NCI-H2227 treated with DMSO at 0.1 percent for 48 hours (cell line): ENCODE measurements at regions not wholly inside any gene's neighbourhood (a gene's known extent, or its start where the extent isn't known, plus 50 kb on each side); places are given as distances from the start of the nearest gene placed in this dataset.

Experiments
- DNase-seq: peaks from one replicate; lab custom pipeline; 2025; lab: John Stamatoyannopoulos, UW

DNA sequence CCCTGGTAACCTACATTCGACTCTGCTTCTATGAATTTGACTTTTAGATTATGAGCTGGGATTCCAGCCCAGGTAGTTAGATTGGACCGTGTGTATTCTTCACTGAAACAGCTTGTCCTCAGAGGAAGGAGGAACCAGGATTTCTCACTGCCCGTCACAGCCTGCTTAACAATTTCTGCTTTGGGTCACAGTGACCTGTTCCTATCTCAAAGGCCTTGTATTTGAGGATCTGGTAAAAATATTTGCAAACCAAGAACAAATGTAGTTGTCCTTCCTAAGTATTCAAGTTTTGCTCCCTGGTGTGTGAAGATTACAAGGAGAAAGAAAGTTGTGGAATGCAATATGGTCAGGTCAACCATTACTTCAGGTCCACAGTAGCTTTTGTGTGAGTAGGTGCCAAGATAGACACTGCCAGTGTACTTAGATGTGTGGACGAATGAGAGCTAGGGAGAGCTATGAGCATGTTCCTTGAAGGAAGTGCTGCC lies 55.1 kb downstream of the KIF4B start:
- DNase-seq = no peak

DNA sequence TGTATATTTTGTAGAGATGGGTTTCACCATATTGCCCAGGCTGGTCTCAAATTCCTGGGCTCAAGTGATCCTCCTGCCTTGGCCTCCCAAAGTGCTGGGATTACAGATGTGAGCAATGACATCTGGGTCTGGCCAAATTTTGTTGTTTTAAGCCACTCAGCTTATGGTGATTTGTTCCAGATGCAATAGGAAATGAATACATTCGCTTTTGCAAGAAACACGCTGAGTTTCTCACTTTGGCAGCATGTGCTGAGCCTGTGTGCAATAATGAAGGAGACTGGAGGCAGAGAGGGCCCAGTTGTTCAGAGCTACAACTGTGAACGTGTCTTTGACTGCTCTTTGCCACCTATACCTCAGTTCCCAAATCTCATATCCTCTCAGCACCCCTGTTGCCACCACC lies 56.4 kb downstream of the KIF4B start:
- no peak for DNase-seq

DNA sequence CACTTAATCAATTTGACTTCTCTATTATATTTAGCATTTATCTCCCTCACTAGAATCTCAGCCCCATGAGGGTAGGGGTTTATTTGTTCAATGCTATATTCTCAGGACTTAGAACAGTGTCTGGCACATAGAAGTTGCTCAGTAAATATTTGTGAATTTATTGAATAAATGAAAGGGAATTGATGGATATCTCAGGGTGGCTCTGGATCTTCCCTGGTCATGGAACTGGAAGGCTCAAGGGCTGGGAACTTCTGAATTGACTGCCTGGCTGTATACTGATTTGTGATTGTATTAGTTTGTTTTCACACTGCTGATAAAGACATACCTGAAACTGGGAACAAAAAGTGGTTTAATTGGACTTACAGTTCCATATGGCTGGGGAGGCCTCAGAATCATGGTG lies 57.2 kb downstream of the KIF4B start:
- DNase-seq = no peak

DNA sequence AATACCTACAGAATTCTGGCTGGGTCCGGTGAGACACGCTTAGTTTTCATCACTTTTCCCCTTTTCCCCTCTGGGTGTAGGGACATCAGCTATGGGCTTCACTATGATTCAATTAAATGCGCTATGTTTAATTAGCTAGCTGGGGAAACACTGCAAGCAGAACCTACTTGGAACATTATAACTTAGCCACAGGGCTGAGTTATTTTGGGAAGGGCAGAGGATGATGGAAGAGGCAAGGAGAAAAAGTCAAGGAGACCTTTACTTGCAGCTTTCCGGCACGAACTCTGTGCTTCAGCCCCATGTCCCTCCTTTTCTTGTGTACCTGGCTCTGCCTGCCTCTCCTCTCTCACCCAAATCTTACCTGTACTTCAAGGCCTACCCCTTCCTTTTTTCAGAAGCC lies 62.8 kb downstream of the KIF4B start:
- no peak for DNase-seq

DNA sequence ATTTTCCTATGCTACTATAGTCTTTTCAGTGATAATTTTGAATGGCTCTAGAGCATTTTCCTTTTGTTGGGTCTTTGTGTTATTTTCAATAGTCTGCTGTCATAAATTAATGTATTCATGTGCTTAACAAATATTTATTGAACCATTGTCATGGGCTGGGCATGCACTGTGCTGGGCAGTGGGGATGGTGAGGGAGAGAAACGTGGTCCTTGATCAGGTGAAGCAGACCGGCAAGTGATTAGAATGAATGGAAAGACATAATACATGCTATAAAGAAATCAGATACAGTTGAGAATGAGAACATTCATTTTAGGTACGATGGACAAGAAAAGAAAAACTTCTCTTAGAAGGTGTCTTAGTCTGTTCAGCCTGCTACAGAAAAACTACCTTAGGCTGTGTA lies 66.1 kb downstream of the KIF4B start:
- DNase-seq = no peak

DNA sequence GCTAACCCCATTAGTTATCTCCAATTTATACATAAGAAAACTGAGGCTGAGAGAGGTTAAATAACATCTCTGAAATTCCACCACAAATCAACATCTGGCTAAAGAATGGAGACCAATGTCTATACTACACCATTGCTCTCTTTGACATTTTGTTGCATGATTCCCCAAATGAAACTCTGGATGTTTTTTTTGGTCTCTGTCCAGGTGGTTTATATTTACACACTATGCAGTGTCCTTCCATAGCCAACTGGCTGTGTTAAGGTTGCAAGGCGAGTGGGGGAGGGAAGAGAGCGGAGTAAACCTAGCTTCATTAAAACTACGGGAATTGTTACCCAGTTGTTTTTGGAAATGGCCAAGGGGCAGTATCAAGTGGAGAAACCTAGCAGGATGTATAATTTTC lies 67.2 kb downstream of the KIF4B start:
- DNase-seq = no peak

DNA sequence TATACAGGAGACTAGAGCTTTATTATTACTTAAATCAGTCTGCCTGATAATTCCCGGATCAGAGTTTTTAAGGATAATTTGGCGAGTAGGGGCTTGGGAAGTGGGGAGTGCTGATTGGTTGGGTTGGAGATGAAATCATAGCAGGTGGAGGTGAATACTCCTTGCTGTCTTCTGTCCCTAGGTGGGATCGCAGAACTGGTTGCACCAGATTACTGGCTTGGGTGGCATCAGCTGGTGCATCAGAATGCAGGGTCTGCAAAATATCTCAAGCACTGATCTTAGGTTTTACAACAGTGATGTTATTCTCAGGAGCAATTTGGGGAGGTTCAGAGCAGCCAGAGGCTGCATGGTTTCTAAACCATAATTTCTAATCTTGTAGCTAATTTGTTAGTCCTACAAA lies 68.1 kb downstream of the KIF4B start:
- DNase-seq = no peak

DNA sequence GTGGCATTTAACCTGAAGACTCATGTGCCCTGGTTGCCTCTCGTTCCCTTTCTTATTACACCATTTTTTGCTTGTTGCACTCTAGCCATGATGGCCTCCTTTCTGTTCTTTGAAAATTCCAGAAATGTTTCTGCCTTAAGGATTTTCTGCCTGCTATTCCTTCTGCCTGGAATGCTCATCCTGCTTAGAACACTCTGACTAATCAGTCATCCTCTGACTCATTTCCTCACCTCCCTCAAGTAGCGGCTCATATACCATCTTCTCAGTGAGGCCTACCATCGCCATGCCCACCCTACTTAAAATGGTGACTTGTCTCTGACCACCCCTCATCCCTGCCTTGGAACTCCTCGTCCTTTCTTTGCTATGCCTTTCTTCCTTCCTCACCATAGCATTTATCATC lies 68.8 kb downstream of the KIF4B start:
- DNase-seq = no peak

DNA sequence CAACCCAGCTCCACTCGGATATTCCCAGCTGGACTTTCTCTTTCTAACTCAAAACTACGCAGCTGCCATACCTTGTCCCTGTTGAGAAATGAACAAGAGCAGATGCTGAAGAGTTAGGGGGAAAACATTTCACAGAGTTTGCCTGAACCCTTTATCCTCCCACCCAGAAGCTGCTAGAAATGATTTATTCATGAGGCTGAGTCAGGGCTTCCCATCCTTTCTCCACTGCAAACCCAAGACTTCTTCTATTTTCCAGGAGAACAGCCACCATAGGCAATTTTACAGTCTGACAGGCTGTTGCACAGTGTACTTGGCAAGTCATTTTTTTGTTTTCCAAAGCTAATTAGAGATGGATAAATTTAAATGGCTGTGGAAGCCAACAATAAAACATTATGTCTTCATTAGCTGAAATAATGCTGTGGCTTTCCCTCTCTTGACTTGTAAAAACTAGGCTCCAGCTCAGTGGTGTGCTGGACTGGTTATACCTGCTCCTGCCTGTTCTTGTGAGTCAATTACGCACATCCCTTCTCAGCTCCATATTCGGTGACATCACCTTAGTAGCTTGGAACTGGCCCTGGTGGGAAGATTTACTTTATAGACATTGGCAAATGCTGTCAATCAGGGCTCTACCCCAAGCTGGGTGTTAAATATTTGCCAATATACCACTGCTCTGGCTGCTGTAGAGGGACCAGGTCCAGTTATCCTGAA lies 71.9 kb downstream of the KIF4B start:
- no peak for DNase-seq

DNA sequence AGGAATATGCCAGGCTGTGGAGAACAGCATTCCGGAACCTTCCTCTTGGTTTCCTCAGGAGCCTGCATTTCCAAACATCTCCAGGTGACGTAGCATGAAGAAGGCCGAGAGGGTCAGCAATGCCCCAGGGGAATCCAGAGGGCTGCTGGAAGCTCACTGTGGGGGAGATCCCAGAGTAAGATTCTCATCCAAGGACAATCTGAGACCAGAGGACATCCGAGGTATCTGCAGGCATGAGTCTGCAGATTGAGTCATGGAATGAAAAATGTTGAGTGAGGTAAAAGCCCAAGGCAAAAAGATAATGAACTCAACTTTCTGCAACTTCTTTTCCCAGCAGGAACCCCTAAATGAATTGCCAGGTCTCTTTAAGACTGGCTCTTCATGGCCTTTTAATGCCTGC lies 73.5 kb downstream of the KIF4B start:
- no peak for DNase-seq

DNA sequence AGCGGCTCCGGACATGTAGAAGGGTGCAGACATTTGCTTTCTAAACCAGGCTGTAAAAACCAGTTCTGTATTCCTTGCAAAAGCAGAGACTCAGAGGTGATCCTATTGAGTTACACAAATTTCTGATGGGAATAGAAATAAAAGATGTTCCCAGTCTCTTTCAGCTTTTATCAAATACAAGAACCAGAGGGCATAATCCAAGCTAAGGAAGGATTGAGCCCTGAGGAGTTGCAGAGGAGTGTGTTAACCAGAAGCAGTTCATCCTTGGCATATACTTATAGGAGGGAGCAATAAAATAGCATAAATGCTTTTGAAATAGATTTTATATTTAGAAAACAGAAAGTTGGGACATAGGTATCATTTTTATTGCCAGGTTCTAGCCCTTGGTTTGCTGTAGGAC lies 75.3 kb downstream of the KIF4B start:
- DNase-seq = no peak

DNA sequence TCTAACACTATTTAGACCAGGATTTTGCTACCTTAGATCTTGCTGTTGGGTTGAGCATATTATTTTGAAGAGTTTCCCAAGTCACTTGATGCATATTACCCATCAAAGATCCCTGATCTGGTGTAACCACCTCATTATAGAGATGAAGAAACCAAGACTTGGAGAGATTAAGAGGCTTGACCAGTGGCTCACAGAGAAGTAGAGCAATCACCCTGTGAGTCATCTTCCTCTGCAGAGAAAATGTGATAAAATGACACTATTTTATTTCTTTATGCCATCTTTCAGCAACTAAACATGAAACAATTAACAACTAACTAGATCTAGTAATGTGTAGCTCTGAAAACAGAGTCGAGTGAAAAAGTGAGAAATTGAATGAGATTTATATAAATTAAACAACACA lies 76.1 kb downstream of the KIF4B start:
- no peak for DNase-seq

DNA sequence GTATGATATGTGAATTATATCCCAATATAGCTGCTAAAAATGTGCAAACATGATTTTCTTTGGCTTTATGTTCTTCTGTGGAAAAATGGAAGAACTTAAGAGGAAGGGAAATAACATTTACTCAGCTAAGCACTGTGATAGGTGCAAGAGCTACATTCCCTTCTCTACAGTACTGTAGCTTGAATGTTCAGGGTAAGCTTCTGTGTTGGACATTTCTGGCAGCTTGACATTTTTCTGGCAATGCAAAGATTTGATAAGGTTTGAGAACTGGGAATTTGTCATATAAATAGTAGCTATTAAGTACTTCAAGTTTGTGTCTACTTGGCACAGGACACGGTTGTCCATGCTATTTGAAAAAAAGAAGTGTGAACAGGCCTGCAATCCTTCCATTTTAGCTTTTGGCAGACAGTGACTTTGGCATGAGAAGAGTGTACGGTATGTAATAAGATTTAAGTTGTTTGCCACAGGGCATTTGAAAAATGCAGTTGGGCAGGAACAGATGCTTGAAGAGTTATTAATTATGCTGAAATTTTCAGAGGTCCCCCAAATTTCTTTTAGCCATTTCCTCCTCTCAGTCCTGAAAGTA lies 77.6 kb downstream of the KIF4B start:
- no peak for DNase-seq

DNA sequence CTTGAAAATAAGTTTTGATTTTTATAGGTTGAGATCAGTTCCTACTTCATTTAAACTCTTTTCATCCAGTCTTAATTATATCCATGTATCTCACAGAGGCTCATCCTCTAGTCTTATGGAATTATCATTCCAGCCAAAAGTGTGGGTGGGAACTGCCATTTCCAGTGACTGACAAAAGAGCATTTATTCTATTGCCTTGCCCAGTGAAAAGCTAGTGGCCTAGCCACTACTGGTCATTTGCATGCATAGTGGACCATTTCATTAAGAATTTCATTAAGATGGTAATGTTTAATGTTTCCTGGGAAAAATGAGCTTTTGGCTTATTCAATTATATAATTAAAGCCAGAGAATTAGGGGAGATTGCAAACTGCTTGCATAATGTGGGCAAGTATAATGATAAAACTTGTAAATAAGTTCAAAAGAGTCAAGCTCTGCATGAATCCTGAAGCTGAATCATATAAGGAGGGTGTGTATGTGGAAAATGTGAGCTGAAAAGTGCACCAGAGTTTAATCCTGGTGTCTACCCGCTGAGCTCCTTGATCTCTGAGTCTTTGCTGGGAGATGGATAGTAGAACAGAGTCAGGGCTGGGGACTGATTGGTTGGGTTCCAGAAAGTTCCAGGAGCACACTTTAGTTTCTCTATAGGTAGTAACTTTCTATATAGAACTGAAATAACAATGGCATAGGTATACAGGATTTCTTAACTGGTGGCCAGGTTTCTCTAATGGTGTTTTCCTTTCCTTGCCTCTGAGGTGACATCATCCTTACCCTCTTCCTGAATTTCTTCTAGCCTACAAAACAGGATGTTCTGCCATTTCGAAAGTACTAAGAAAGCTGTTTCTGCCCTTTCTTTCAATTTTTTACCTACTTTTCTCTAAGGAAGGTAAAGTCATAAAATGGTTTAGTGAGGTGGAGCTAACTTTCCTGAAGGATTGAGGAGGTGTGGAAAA lies 78.5 kb downstream of the KIF4B start:
- no peak for DNase-seq

DNA sequence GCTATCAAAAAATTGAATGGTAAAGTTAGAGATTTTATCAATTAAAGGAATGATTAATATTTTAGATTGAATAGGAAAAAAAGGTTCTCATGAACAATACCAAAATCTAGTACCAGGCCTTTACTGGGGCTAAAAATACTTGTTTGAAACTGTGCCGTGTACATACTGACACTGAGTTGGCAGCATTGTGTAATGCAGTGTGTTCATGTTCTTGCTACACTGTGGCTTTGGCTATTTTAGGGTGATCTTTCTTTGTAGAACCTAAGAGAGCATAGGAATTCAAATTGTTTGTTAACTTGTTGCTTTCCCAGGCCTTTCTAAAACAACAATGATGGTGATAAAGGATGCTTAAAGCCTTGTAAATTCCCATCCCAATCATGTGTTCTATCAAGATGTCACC lies 80.9 kb downstream of the KIF4B start:
- DNase-seq = no peak

DNA sequence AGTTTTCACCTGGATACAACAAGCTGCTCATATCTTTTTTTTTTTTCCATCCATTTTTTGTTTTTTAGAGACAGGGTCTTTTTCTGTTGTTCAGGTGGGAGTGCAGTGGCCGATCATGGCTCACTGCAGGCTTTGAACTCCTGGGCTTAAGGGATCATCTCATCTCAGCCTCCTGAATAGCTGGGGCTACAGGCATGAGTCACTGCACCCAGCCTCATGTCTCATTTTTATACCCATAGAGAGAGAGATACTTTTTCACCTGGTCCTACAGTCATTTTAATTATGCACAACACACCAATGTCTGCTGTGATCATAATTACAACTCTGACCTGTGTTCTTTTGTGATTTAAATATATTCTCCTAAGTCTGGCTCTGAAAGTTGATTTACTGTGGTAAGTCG lies 84.4 kb downstream of the KIF4B start:
- DNase-seq = no peak

DNA sequence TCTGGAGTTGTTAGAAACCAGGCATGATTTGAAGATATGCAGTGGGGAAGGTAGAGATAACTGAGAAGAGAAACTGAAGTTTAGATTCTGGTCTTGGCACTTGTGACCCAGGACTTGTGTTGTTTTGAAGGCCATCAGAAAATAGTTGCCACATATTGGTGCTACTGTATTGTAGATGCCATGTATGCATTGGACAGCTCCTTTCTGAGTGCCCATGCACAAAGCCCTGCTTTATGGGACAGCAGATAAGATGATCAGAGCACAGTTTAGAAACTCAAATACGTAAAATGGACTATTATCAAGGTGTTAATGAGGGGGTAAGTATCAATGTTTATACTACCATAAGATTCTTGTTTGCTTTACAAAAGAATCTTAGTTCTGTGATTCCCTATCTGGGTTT lies 84.9 kb downstream of the KIF4B start:
- no peak for DNase-seq

DNA sequence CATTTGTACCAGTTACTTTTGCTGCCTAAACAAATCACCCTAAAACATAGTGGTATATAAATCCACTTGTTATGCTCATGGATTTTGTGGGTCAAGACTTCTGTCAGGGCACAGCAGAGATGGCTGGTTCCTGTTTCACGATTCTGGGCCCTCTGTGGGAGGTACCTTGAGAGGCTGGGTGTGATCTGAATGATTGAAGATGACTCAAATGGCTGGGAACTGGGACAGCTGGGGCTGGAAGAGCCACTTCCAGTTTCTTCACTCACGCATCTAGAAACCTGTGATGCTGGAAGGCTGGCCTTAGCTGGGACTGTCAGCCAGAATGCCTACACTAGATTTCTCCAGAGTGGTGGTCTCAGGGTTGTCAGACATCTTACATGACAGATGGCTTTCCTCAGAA lies 88.1 kb downstream of the KIF4B start:
- no peak for DNase-seq

DNA sequence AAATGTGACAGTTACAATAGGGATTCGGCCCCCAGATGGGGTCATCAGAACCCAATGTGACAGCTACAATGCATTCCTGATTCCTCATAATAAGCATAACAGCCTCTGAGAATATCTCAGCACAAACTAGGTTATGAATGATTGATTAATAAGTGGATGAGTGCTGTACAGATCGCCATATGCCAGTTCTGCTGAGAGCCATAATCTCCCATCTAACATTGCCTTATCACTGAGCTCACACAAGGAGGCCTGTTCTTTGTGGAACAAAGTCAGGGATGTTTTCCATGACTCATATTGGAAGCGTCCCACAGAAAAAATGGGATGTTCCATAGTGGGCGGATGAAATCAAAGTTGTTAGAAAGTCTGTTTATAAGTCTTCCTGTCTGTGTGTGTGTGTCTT lies 89.6 kb downstream of the KIF4B start:
- DNase-seq = no peak

DNA sequence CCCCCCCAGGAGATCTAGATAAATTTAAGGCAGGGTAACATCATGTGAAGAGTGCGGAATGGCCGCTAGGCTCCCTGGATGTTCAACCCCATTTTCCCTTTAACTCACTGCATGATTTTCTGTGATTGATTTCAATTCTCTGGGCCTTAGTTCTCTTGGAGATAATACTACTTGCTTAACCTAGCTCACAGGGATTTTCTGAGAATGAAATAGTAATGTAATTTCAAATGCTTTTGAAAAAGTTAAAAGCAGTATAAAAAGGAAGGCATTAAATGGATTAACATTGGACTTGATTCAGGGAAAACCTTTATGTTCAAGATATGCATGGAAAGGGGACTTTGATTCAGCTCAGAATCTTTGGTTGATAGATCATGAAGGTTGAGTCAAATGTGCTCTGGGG lies 90.9 kb downstream of the KIF4B start:
- DNase-seq = no peak

DNA sequence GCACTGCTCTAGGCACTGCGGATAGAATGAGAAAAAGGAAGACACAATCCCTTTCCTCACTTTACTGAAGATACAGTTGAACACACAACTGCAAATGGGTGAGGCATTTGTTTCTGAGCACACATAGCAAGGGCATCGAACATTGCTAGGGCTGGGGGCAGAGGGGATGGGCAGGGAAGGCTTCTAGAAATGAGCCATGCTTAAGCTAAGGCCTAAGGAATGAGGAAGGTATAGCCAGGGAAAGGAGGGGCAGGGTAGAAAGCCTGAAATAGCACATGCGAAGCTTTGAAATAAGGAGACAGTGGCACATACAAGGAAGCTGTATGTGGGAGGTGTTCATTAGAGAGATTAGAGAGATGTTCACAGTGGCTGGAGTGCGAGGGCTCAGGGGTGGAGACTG lies 92.7 kb downstream of the KIF4B start:
- DNase-seq = no peak

DNA sequence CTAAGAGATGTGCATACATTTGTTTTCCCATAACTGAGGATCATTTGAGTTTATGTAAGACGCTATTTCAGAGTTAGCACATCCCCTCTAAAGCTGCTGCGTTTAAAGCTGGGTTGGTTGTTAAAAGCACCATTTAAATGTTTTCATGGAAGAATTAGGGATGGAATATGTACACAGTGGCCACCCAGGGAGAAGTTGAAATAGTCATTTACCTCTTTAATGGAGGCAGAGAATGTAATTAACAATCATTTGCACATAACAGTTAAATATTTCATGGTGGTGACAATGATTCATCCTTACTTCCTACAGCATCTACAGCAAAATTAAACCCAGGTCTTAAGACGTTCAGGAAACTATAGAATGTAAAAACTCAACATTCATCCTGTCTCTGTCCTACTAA lies 100.3 kb downstream of the KIF4B start:
- DNase-seq = no peak

DNA sequence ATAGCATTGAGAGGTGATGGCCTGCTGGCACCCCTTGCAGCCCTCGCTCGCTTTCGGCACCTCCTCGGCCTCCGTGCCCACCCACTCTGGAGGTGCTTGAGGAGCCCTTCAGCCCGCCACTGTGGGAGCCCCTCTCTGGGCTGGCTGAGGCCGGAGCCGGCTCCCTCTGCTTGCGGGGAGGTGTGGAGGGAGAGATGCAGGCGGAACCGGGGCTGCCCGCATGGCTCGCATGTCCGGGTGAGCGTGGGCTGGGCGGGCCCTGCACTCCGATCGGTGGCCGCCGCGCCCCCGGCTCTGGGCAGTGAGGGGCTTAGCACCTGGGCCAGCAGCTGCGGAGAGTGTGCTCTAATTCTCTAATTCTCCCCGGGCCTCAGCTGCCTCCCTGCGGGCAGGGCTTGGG lies 101.1 kb downstream of the KIF4B start:
- no peak for DNase-seq
